ENCODE measurements at regions not wholly inside any gene's neighbourhood (a gene's known extent, or its start where the extent isn't known, plus 50 kb on each side); places are given as distances from the start of the nearest gene placed in this dataset.

DNA sequence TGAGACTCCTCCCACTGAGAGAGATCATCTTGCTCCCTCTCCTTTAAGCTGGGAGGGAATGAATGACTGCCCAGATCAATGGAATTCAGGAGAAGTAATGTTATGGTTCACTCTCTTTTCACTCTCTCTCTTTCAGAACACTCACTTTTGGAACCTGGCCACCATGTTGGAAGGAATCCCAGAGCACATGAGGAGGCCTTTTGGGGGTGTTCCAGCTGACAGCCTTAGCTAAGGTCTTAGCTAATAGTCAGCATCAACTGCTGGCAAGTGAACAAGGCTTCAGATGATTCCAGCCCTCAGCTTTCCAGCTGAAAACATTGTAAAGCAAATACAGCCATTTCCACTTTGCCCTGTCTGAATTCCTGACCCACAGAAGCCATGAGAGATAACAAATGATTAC, 124.0 kb upstream of the CLNK start:
- POLR2A ChIA-PET = no interaction called here
- DNase-seq (ENCODE audit: extremely low read depth in 1 of 4, low spot score in 3 of 4) = no peak
- H3K9me1 ChIP-seq (ENCODE audit: control insufficient read depth, insufficient read depth, low read length) = no peaks in the 10 kb centered on the region
- no peak for FAIRE-seq
- H3K36me3 ChIP-seq (ENCODE audit: control insufficient read depth, insufficient read depth, low read length) = no peaks in the 10 kb centered on the region
- BruUV-seq (replicated peaks) = no TSS peak
- H3K4me2 ChIP-seq (ENCODE audit: insufficient read depth, low read length) = no peak overlapping the region
- CTCF ChIA-PET (ENCODE audit: low intra/inter-chr PET ratio) = no interaction called here
- H3K79me2 ChIP-seq (ENCODE audit: control insufficient read depth, insufficient read depth, low read length) = no peaks in the 10 kb centered on the region
- no peaks in the 10 kb centered on the region for H4K20me1 ChIP-seq (replicated peaks; ENCODE audit: control insufficient read depth, insufficient read depth, low read length)
- peaks cover 3% of the 10 kb centered on the region; the same call in 1 of the 2 replicates for H3K9me3 ChIP-seq (replicated peaks; ENCODE audit: control insufficient read depth, insufficient read depth, low read depth, low read length)
- H3K4me3 ChIP-seq = no peak overlapping the region
- H2AFZ ChIP-seq (ENCODE audit: low read depth, low read length) = no peak overlapping the region
- TF ChIP-seq GABPB1 (CRISPR knock-in tag; IDR thresholded peaks at IDR 0.05) = no peak
- no peak for TF ChIP-seq NFYB (IDR thresholded peaks at IDR 0.05; ENCODE audit: extremely low read depth, insufficient read length)
- no peak for TF ChIP-seq ZNF778 (CRISPR knock-in tag; IDR thresholded peaks at IDR 0.05)
- TF ChIP-seq ZNF717 (CRISPR knock-in tag; IDR thresholded peaks at IDR 0.05) = no peak
- TF ChIP-seq ZNF57 (CRISPR knock-in tag; IDR thresholded peaks at IDR 0.05) = no peak
- no peak for TF ChIP-seq MAFG (tag; conservative IDR thresholded peaks at IDR 0.05)
- TF ChIP-seq PCBP1 (IDR thresholded peaks at IDR 0.05; ENCODE audit: low read depth, low read length, poor library complexity, severe bottlenecking) = no peak
- intact Hi-C loops (cut with micrococcal nuclease) (no loop called here), in situ Hi-C loops (cut with MboI) (no loop called here)
- H3K4me1 ChIP-seq (replicated peaks in 1 of 2; ENCODE audit: control insufficient read depth in 2 of 2, insufficient read depth in 2 of 2, low read length in 2 of 2) = no peaks in the 10 kb centered on the region
- no peaks in the 10 kb centered on the region for H3K27me3 ChIP-seq (ENCODE audit: control insufficient read depth in 2 of 2, insufficient read depth in 2 of 2, low read length in 2 of 2)
- no peak for ATAC-seq
- no peak overlapping the region for H3K27ac ChIP-seq (ENCODE audit: extremely low read depth, low read depth, low read length)
- H3K9ac ChIP-seq (ENCODE audit: insufficient read depth in 1 of 2, low read depth in 2 of 2, low read length in 2 of 2) = no peak overlapping the region

DNA sequence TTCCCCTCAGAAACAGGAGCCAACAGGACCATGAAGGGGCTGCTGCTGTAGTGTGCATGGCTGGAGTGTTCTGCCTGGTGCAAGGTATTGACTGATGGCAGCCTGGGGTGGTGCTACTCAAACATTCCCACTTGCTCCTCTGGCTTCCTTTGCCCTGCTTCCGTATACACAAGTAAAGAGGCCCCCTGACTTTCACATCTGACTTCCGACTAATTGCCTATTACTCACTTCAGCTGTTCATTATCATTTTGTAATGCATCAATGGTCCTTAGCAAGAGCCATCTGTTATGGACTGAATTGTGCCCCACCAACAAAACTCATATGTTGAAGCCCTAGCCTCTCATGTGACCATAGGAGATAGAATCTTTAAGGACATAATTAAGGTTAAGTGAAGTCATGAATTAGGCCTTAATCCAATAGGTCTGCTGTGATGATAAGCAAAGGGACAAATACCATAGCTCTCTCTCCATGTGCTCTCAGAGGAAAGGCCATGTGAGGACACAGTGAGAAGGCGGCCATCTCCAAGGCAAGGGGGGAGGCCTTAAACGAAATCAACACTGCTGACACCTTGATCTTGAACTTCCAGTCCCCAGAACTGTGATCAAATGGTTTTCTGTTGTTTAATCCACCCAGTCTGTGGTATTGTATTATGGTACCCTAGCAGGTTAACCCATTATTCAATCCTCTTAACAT, 122.5 kb upstream of the CLNK start:
- no peaks in the 10 kb centered on the region for H3K36me3 ChIP-seq (ENCODE audit: control insufficient read depth, insufficient read depth, low read length)
- no peak overlapping the region for H2AFZ ChIP-seq (ENCODE audit: low read depth, low read length)
- H3K9me1 ChIP-seq (ENCODE audit: control insufficient read depth, insufficient read depth, low read length) = no peaks in the 10 kb centered on the region
- H3K9me3 ChIP-seq (replicated peaks; ENCODE audit: control insufficient read depth, insufficient read depth, low read depth, low read length) = peaks cover 3% of the 10 kb centered on the region; the same call in 1 of the 2 replicates
- ChIA-PET CTCF (ENCODE audit: low intra/inter-chr PET ratio) (no interaction called here), POLR2A (no interaction called here)
- FAIRE-seq (no peak), ATAC-seq (no peak), DNase-seq (ENCODE audit: extremely low read depth in 1 of 4, low spot score in 3 of 4) (no peak)
- no peak overlapping the region for H3K4me3 ChIP-seq
- in situ Hi-C loops (cut with MboI) = no loop called here
- H3K4me2 ChIP-seq (ENCODE audit: insufficient read depth, low read length) = no peak overlapping the region
- H3K27me3 ChIP-seq (ENCODE audit: control insufficient read depth in 2 of 2, insufficient read depth in 2 of 2, low read length in 2 of 2) = no peaks in the 10 kb centered on the region
- no peaks in the 10 kb centered on the region for H3K4me1 ChIP-seq (replicated peaks in 1 of 2; ENCODE audit: control insufficient read depth in 2 of 2, insufficient read depth in 2 of 2, low read length in 2 of 2)
- H3K27ac ChIP-seq (ENCODE audit: extremely low read depth, low read depth, low read length) = no peak overlapping the region
- no peaks in the 10 kb centered on the region for H4K20me1 ChIP-seq (replicated peaks; ENCODE audit: control insufficient read depth, insufficient read depth, low read length)
- 2% methylated on average over 4 of the region's 4 CpGs for WGBS (ENCODE audit: insufficient coverage, low coverage, missing lambda C conversion rate)
- H3K79me2 ChIP-seq (ENCODE audit: control insufficient read depth, insufficient read depth, low read length) = no peaks in the 10 kb centered on the region
- intact Hi-C loops (cut with micrococcal nuclease) = no loop called here
- no peak overlapping the region for H3K9ac ChIP-seq (ENCODE audit: insufficient read depth in 1 of 2, low read depth in 2 of 2, low read length in 2 of 2)
- BruUV-seq (replicated peaks) = no TSS peak
- TF ChIP-seq ZNF318 (IDR thresholded peaks at IDR 0.05; ENCODE audit: borderline replicate concordance in 1 of 2, low read depth in 1 of 2) (no peak), PPARD (CRISPR knock-in tag; IDR thresholded peaks at IDR 0.05) (no peak)
